ENCODE measurements at regions not wholly inside any gene's neighbourhood (a gene's known extent, or its start where the extent isn't known, plus 50 kb on each side); places are given as distances from the start of the nearest gene placed in this dataset.
"Not testable (repeated sequence)": the region's sequence is repeated elsewhere in the genome, so short reads cannot be mapped to it uniquely, and the experiment has no call there.

DNA sequence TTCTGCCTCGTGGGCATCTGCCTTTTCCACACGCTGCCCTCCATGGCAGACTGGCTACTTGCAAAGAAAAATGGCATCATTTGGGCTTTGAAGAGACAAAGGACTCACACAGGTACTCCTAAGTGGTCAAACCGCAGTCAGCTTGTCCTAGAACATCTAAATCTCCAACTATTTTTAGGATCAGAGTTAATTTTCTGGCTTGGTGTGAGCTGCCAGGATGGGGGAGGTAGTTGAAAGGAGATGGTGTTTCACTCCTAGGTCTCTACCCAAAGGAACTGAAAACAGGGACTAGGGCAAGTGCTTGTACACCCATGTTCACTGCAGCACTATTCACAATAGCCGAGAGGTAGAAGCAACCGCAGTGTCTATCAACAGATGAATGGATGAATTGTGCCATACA, 107.9 kb upstream of the ATL2 start:
- WGBS, 2 donors, result 86% methylated on average over 5 of the region's 5 CpGs
- H3K4me1 ChIP-seq, result peaks cover 0 to 20% (median 6%) of the 10 kb centered on the region in 9 donors
- no peak overlapping the region for H3K4me3 ChIP-seq
- peaks cover 0 to 15% (median 11%) of the 10 kb centered on the region in 11 donors for H3K9me3 ChIP-seq
- TF ChIP-seq, protein P1, sequence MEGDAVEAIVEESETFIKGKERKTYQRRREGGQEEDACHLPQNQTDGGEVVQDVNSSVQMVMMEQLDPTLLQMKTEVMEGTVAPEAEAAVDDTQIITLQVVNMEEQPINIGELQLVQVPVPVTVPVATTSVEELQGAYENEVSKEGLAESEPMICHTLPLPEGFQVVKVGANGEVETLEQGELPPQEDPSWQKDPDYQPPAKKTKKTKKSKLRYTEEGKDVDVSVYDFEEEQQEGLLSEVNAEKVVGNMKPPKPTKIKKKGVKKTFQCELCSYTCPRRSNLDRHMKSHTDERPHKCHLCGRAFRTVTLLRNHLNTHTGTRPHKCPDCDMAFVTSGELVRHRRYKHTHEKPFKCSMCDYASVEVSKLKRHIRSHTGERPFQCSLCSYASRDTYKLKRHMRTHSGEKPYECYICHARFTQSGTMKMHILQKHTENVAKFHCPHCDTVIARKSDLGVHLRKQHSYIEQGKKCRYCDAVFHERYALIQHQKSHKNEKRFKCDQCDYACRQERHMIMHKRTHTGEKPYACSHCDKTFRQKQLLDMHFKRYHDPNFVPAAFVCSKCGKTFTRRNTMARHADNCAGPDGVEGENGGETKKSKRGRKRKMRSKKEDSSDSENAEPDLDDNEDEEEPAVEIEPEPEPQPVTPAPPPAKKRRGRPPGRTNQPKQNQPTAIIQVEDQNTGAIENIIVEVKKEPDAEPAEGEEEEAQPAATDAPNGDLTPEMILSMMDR (IDR thresholded peaks at IDR 0.05), result no peak
- no peaks in the 10 kb centered on the region for H3K27me3 ChIP-seq
- no peaks in the 10 kb centered on the region for H3K36me3 ChIP-seq
- DNase-seq (no peak), ATAC-seq (no peak)
- H3K27ac ChIP-seq, result no peak overlapping the region
- intact Hi-C loops (cut with DNase I), result no loop called here

DNA sequence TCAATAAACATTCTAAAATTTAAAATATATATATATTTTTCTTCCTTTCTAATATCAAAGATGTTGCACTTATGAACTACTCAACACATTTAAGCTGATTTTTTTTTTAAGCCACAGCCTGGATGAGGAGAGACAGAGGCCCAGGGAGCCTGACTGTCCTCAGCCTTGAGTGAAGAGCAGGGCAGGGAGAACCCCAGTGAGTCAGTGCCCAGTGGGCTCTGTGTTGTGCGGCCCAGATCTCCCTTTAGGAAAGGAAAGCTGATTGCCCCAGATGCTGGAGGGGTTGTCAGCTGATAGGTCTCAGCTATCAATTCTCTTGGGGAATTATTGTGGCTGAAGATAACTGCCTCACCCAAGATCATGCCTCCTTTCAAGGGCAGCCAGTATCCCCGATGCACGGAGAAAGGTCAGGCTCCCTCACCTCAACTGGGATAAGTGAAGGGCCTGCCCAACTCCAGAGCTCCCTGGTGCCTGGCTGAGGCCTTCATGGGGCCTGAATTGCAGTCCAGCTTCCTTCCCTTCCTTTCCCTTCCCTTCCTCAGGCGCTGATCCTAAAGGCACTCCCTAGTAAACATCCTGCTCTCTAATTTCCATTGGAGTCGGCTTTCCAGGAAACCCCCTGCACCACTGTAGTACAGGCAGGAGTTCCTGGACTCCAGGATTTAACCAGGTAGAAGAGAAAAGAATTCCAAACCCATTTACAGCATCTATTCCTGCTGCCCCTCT, 106.9 kb upstream of the ATL2 start:
- Histone ChIP-seq H3K27ac (no peak overlapping the region), H3K27me3 (no peaks in the 10 kb centered on the region), H3K36me3 (no peaks in the 10 kb centered on the region), H3K9me3 (peaks cover 0 to 18% (median 12%) of the 10 kb centered on the region in 11 donors), H3K4me3 (no peak overlapping the region), H3K4me1 (peaks cover 0 to 20% (median 6%) of the 10 kb centered on the region in 9 donors)
- no peak for DNase-seq
- TF ChIP-seq, protein P1 (IDR thresholded peaks at IDR 0.05), result no peak
- intact Hi-C loops (cut with DNase I), result no loop called here
- ATAC-seq, result peak in 1 of 8 donors; percentile 47
- 53 to 55% methylated on average over 5 of the region's 5 CpGs for WGBS, 2 donors

DNA sequence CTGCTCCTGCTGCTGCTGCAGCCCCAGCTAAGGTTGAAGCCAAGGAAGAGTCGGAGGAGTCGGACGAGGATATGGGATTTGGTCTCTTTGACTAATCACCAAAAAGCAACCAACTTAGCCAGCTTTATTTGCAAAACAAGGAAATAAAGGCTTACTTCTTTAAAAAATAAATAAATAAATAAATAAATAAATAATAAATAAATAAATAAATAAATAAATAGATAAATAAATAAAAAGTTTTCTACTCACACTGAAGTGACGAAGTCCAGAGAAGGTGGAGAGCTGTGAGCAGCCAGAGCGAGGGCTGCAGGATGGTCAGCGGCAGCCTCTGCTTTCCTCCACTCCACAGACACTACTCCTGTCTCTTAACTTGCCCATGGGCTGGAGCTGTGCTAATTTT, 105.6 kb upstream of the ATL2 start:
- ATAC-seq; intact Hi-C loops (cut with DNase I); DNase-seq; H3K27ac ChIP-seq; H3K27me3 ChIP-seq; H3K36me3 ChIP-seq; H3K4me3 ChIP-seq: not testable (repeated sequence)
- H3K9me3 ChIP-seq, result peaks cover 0 to 18% (median 12%) of the 10 kb centered on the region in 11 donors
- WGBS, 2 donors, result 96 to 97% methylated on average over 6 of the region's 6 CpGs
- peaks cover 0 to 20% (median 6%) of the 10 kb centered on the region in 9 donors for H3K4me1 ChIP-seq

DNA sequence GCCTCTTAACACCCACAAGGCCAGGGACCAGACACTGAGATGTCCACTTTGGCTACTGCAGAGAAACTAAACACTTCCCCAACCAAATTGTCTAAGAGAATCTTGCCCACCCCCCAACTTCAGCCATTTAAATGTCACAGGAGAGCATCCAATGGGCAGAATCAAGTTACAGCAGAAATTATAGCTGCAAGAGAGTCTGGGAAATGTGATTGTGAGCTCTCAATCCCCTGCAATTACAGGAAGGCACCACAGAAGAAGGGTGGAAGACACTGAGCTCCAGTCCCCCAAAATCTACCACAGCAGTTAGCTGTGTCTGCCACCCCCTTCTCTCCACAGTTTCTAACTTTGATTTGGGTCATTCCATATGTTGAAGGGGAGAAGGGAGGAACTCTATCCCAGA, 103.5 kb upstream of the ATL2 start:
- DNase-seq (no peak), ATAC-seq (no peak)
- Histone ChIP-seq H3K4me1 (peaks cover 0 to 12% (median 0%) of the 10 kb centered on the region in 9 donors), H3K36me3 (no peaks in the 10 kb centered on the region), H3K4me3 (no peak overlapping the region), H3K27me3 (no peaks in the 10 kb centered on the region), H3K9me3 (peaks cover 0 to 18% (median 12%) of the 10 kb centered on the region in 11 donors), H3K27ac (no peak overlapping the region)
- TF ChIP-seq, protein P1 (IDR thresholded peaks at IDR 0.05), result no peak
- intact Hi-C loops (cut with DNase I), result no loop called here

DNA sequence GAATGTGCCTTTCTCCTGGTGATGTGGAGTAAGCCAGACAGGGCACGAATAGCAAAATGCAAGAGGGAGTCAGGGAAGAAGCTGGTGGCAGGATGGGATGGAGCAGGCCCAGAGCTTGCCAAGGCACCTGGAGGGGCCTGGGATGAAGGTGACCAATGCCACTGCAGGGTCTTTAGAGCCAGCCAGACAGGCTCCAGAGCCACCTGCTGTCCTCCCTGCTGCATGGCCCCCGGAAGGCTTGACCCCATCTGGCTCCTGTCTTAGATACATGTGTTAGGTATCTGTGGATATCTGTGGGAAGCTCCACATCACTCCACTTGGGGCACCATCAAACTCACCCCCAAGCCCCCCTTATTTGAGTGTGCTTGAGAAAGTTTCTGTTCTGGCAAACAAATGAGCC, 99.9 kb upstream of the ATL2 start:
- no peak overlapping the region for H3K27ac ChIP-seq
- no peak overlapping the region for H3K4me3 ChIP-seq
- no peaks in the 10 kb centered on the region for H3K36me3 ChIP-seq
- no peak for DNase-seq
- H3K9me3 ChIP-seq, result peaks cover 0 to 18% (median 12%) of the 10 kb centered on the region in 11 donors
- TF ChIP-seq, protein P1 (IDR thresholded peaks at IDR 0.05), result no peak
- no peak for ATAC-seq
- 80 to 91% methylated on average over 2 of the region's 2 CpGs for WGBS, 2 donors
- peaks cover 0 to 13% (median 0%) of the 10 kb centered on the region in 9 donors for H3K4me1 ChIP-seq
- H3K27me3 ChIP-seq, result no peaks in the 10 kb centered on the region
- intact Hi-C loops (cut with DNase I), result no loop called here

All from heart right ventricle (tissue), 16 donors.